Central memory CD8-positive, alpha-beta T cell (primary cell): ENCODE measurements at regions not wholly inside any gene's neighbourhood (a gene's known extent, or its start where the extent isn't known, plus 50 kb on each side); places are given as distances from the start of the nearest gene placed in this dataset.

ENCODE experiments used
- ATAC-seq: fragments of 150-1000 bp; cut with Tn5 transposase; replicated peaks from 2 replicates; pipeline ENCODE4 v1.10.0; 2022; ENCODE audit warnings: mild to moderate bottlenecking, moderate FRiP score, moderate number of reproducible peaks; ENCODE audit not compliant: poor library complexity, severe bottlenecking; ENCODE audit errors: extremely low read depth
- DNase-seq, 2 donors: peaks; one replicate each; pipeline ENCODE4 v3.0.0; 2021; ENCODE audit warnings: low spot score in 2 of 2
- H3K27ac Mint-ChIP-seq: one replicate; pipeline ENCODE4 v1.8.0; 2022; ENCODE audit warnings: low read depth, mild to moderate bottlenecking, moderate library complexity, mixed read lengths
- H3K27me3 Mint-ChIP-seq: one replicate; pipeline ENCODE4 v1.8.0; 2022; ENCODE audit warnings: mixed read lengths
- H3K36me3 Mint-ChIP-seq: one replicate; pipeline ENCODE4 v1.8.0; 2022; ENCODE audit warnings: mild to moderate bottlenecking, moderate library complexity, mixed read lengths; ENCODE audit not compliant: insufficient read depth
- H3K4me1 Mint-ChIP-seq: one replicate; pipeline ENCODE4 v1.8.0; 2022; ENCODE audit warnings: mixed read lengths
- H3K4me3 Mint-ChIP-seq: one replicate; pipeline ENCODE4 v1.8.0; 2022; ENCODE audit warnings: mild to moderate bottlenecking, moderate library complexity, mixed read lengths
- H3K9me3 Mint-ChIP-seq: one replicate; pipeline ENCODE4 v1.8.0; 2022; ENCODE audit warnings: mixed read lengths

DNA sequence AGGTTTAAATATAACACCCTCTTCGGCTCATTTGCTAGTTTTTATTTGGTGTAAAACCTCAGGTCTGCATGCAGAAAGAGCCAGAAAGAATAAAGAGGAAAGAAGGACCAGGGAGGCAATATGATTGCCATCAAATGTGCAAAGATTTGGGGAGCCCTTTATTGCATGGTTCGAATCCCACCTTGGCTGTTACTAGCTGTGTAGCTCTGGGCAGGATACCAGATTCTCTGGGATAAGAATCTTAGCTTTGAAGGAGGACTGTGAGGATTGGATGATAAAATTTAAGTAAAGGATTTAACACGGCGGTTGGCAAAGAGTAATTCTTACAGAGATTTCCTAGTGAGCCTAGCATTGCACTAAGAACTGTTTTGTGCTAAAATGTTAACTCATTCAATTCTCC, 510.2 kb upstream of the LCORL start:
- Mint-ChIP-seq H3K4me1 (no peaks in the 10 kb centered on the region), H3K27me3 (no peaks in the 10 kb centered on the region), H3K27ac (no peak overlapping the region), H3K36me3 (no peaks in the 10 kb centered on the region), H3K4me3 (no peak overlapping the region), H3K9me3 (no peaks in the 10 kb centered on the region)
- DNase-seq (no peak), ATAC-seq (no peak)

- ATAC-seq, result no peak
- H3K4me1 Mint-ChIP-seq, result no peaks in the 10 kb centered on the region
- no peaks in the 10 kb centered on the region for H3K9me3 Mint-ChIP-seq
- no peak for DNase-seq
- H3K4me3 Mint-ChIP-seq, result no peak overlapping the region
- H3K27ac Mint-ChIP-seq, result no peak overlapping the region
- H3K36me3 Mint-ChIP-seq, result no peaks in the 10 kb centered on the region
- no peaks in the 10 kb centered on the region for H3K27me3 Mint-ChIP-seq
These were observed 507.9 kb upstream of the LCORL start for GRCh38 chr4:18529482-18529881.

DNA sequence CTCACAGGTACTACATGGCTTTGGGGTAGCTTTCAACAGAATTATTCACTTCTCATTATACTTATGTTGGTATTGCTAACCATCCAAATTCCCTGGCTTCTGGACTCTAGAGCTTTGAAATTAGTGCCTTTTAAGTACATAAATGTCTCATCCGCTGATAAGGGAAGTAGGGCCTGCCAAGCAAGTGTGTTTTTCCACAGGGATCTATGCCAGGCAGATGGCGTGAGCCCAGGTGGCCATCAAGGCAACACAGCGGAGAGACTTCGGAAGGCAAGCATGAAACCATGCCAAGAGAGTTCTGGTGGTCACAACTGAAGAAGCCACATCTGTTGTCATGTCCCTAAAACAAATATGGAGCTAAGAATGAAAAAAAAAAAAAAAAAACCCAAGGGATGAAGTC, 503.1 kb upstream of the LCORL start:
- Mint-ChIP-seq H3K4me3 (no peak overlapping the region), H3K4me1 (no peaks in the 10 kb centered on the region), H3K36me3 (no peaks in the 10 kb centered on the region), H3K9me3 (no peaks in the 10 kb centered on the region), H3K27ac (no peak overlapping the region), H3K27me3 (no peaks in the 10 kb centered on the region)
- ATAC-seq (no peak), DNase-seq (no peak)

- DNase-seq (no peak), ATAC-seq (no peak)
- Mint-ChIP-seq H3K4me1 (no peaks in the 10 kb centered on the region), H3K27me3 (no peaks in the 10 kb centered on the region), H3K36me3 (no peaks in the 10 kb centered on the region), H3K9me3 (no peaks in the 10 kb centered on the region), H3K4me3 (no peak overlapping the region), H3K27ac (no peak overlapping the region)
These were observed 496.5 kb upstream of the LCORL start for GRCh38 chr4:18518098-18518497.

DNA sequence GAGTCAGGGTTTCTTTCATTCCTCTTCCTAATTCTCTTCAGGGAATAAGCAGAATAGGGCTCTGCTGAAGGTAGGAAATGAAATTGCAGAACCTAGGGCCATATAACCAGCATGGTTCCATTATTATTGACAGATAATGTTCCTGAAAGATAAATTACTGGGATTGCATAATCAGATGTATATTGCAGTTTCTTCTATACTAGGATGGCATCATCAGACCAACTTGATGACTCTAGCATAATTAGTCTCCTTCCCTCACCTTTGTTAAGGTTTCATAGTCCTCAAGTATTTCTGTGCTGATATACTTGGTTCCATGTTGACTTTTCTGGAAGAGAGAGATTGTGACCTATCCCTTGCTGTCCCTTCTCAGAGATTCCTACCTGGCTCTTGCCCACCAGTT, 492.3 kb upstream of the LCORL start:
- Mint-ChIP-seq H3K4me1 (no peaks in the 10 kb centered on the region), H3K27ac (no peak overlapping the region), H3K27me3 (no peaks in the 10 kb centered on the region), H3K36me3 (no peaks in the 10 kb centered on the region), H3K9me3 (no peaks in the 10 kb centered on the region), H3K4me3 (no peak overlapping the region)
- ATAC-seq, result no peak
- DNase-seq, result no peak

DNA sequence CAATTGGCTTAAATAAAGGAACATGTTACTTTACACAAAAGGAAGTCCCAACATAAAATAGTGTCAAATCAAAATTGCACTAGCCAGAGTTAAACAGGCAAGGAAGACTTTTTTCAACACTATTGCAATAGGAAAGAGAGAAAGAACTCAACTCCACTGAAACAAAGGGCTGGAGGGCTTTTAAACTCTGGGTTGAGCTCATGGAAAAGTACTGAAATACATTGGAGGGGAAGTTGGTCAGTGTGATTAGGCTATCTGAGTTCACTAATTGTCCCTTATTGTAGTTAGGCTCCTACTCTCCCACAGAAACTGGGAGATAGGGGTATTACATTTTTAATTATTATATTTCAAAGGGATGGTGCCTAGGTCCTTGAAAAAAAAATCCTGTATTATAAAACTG, 491.2 kb upstream of the LCORL start:
- Mint-ChIP-seq H3K4me1 (no peaks in the 10 kb centered on the region), H3K4me3 (no peak overlapping the region)
- DNase-seq, result no peak

GRCh38 chr4:18511727-18512126, 490.2 kb upstream of the LCORL start:
- Mint-ChIP-seq H3K4me1 (no peaks in the 10 kb centered on the region), H3K27me3 (no peaks in the 10 kb centered on the region), H3K9me3 (no peaks in the 10 kb centered on the region), H3K36me3 (no peaks in the 10 kb centered on the region), H3K27ac (no peak overlapping the region), H3K4me3 (no peak overlapping the region)
- DNase-seq, result no peak
- ATAC-seq, result no peak

More for the DNA sequence above, 491.2 kb upstream of the LCORL start:
- Mint-ChIP-seq H3K27me3 (no peaks in the 10 kb centered on the region), H3K36me3 (no peaks in the 10 kb centered on the region), H3K9me3 (no peaks in the 10 kb centered on the region), H3K27ac (no peak overlapping the region)
- ATAC-seq, result no peak

- Mint-ChIP-seq H3K36me3 (no peaks in the 10 kb centered on the region), H3K27ac (no peak overlapping the region), H3K4me1 (no peaks in the 10 kb centered on the region), H3K4me3 (no peak overlapping the region), H3K27me3 (no peaks in the 10 kb centered on the region), H3K9me3 (no peaks in the 10 kb centered on the region)
- ATAC-seq (no peak), DNase-seq (no peak)
These were observed 487.2 kb upstream of the LCORL start for GRCh38 chr4:18508786-18509185.

GRCh38 chr4:18480928-18481327, 459.4 kb upstream of the LCORL start:
- Mint-ChIP-seq H3K4me1 (no peaks in the 10 kb centered on the region), H3K27me3 (no peaks in the 10 kb centered on the region), H3K27ac (no peak overlapping the region), H3K36me3 (no peaks in the 10 kb centered on the region), H3K4me3 (no peak overlapping the region), H3K9me3 (peaks cover 28% of the 10 kb centered on the region)
- DNase-seq (no peak), ATAC-seq (no peak)

GRCh38 chr4:18480342-18480741, 458.8 kb upstream of the LCORL start:
- Mint-ChIP-seq H3K27me3 (no peaks in the 10 kb centered on the region), H3K4me1 (no peaks in the 10 kb centered on the region), H3K4me3 (no peak overlapping the region), H3K27ac (no peak overlapping the region), H3K36me3 (no peaks in the 10 kb centered on the region), H3K9me3 (peaks cover 32% of the 10 kb centered on the region)
- no peak for DNase-seq
- no peak for ATAC-seq

DNA sequence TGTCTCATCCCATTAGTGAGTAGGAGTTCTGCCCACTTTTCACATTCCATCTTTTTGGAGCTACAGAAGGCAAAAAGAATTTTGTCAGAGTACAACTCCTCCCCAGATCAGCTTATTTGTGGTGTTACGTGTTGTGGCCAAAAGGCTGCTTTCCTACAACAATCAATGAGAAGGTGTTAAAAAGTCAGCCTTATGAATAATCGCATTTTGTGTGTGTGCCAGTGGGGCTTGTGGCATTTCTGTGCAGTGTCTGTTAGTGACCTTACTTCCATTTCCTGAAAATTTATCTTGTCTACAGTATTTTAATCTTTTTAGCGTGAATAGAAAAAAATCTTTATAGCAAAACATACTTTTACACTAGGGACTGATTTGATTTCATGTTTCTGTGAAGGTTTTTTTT, 458.3 kb upstream of the LCORL start:
- Mint-ChIP-seq H3K27ac (no peak overlapping the region), H3K36me3 (no peaks in the 10 kb centered on the region), H3K27me3 (no peaks in the 10 kb centered on the region), H3K4me3 (no peak overlapping the region), H3K9me3 (peaks cover 27% of the 10 kb centered on the region), H3K4me1 (no peaks in the 10 kb centered on the region)
- no peak for ATAC-seq
- DNase-seq, result no peak

- ATAC-seq, result no peak
- Mint-ChIP-seq H3K36me3 (peaks cover 1% of the 10 kb centered on the region), H3K27ac (no peak overlapping the region), H3K4me3 (no peak overlapping the region), H3K9me3 (peaks cover 16% of the 10 kb centered on the region), H3K4me1 (no peaks in the 10 kb centered on the region), H3K27me3 (peaks cover 11% of the 10 kb centered on the region)
- no peak for DNase-seq
These were observed 442.5 kb upstream of the LCORL start for GRCh38 chr4:18463987-18464559.

- H3K36me3 Mint-ChIP-seq, result peaks cover 1% of the 10 kb centered on the region
- no peak for ATAC-seq
- no peak for DNase-seq
These were observed 436.9 kb upstream of the LCORL start for GRCh38 chr4:18458465-18458864.

DNA sequence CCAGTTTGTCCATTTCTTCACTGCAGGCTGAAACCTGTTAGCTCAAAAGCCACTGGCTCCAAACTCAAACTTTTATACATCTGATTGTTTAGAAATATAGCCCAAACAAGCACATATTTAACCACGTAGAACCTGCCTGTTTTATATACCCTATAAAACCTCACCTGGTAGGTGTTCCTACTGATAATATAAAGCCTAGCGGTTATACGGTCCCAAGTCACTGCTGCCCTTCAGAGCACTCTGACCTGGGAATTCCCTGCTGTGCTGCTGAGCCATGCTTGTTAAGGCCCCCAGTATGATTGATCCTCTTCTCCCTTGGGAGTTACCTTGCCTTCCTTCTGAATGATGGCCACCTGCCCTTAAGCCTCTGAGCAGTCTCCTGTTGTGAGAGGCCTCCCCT, 432.8 kb upstream of the LCORL start:
- Mint-ChIP-seq H3K9me3 (peaks cover 11% of the 10 kb centered on the region), H3K27me3 (no peaks in the 10 kb centered on the region), H3K36me3 (no peaks in the 10 kb centered on the region), H3K4me3 (no peak overlapping the region), H3K4me1 (no peaks in the 10 kb centered on the region), H3K27ac (no peak overlapping the region)
- ATAC-seq, result no peak
- DNase-seq, result no peak

More at GRCh38 chr4:18458465-18458864, 436.9 kb upstream of the LCORL start:
- Mint-ChIP-seq H3K9me3 (peaks cover 3% of the 10 kb centered on the region), H3K4me3 (no peak overlapping the region), H3K27me3 (peaks cover 5% of the 10 kb centered on the region), H3K4me1 (no peaks in the 10 kb centered on the region), H3K27ac (no peak overlapping the region)
